IMR-90 (cell line): ENCODE measurements at regions not wholly inside any gene's neighbourhood (a gene's known extent, or its start where the extent isn't known, plus 50 kb on each side); places are given as distances from the start of the nearest gene placed in this dataset.

Experiments
- ATAC-seq: fragments of 200-7000 bp; cut with Tn5 transposase; 2 replicates; pipeline ENCODE4 v1.9.1; 2020; ENCODE audit warnings: low read depth, mild to moderate bottlenecking, moderate library complexity
- BruUV-seq: library from RNA; stranded (reverse); fragments of 400-500 nt; replicated peaks from 2 replicates; lab custom pipeline; 2021; lab: Mats Ljungman, UMichigan
- CTCF ChIA-PET: fragments of 300-600 bp; formaldehyde crosslinking; extraction: SDS; loops from one replicate; lab custom pipeline; 2021; ENCODE audit warnings: antibody characterized with exemption; lab: Yijun Ruan, JAX
- POLR2A ChIA-PET: fragments of 300-600 bp; sonication (Branson Sonifier 250); formaldehyde crosslinking; loops from one replicate; lab custom pipeline; 2022; ENCODE audit warnings: antibody characterized with exemption; ENCODE audit not compliant: unreplicated experiment; lab: Charles Lee
- DNase-seq: peaks from one replicate; pipeline ENCODE4 v3.0.0; 2013
- H2AFZ ChIP-seq: replicated peaks from 2 replicates; pipeline ENCODE3; 2013; ENCODE audit warnings: low read length, mild to moderate bottlenecking; ENCODE audit not compliant: poor library complexity
- H2AK5ac ChIP-seq: 2 replicates; pipeline ENCODE4 v1.6.1; 2013; ENCODE audit warnings: low read depth, low read length, inconsistent platforms
- H2AK9ac ChIP-seq: replicated peaks from 2 replicates; pipeline ENCODE3; 2013; ENCODE audit warnings: mild to moderate bottlenecking, low read depth, low read length, moderate library complexity; ENCODE audit not compliant: poor library complexity
- H2BK120ac ChIP-seq: 2 replicates; pipeline ENCODE4 v1.6.1; 2013; ENCODE audit warnings: low read depth, low read length, inconsistent platforms
- H2BK15ac ChIP-seq: 3 replicates; pipeline ENCODE4 v1.6.1; 2013; ENCODE audit warnings: low read depth, low read length, inconsistent platforms
- H2BK20ac ChIP-seq: 2 replicates; pipeline ENCODE4 v1.6.1; 2013; ENCODE audit warnings: low read depth, mild to moderate bottlenecking, inconsistent platforms, low read length, moderate library complexity
- H2BK5ac ChIP-seq: 2 replicates; pipeline ENCODE4 v1.6.1; 2013; ENCODE audit warnings: mild to moderate bottlenecking, low read depth, low read length, inconsistent platforms; ENCODE audit not compliant: poor library complexity, severe bottlenecking
- H3K14ac ChIP-seq: replicated peaks from 2 replicates; pipeline ENCODE4 v1.6.1; 2013; ENCODE audit warnings: low read depth, low read length, inconsistent platforms
- H3K18ac ChIP-seq: 2 replicates; pipeline ENCODE4 v1.6.1; 2013; ENCODE audit warnings: low read depth, low read length, control low read depth
- H3K23ac ChIP-seq: 2 replicates; pipeline ENCODE4 v1.6.1; 2013; ENCODE audit warnings: low read depth, low read length, inconsistent platforms
- H3K27ac ChIP-seq: 2 replicates; pipeline ENCODE4 v1.5.1; 2013; ENCODE audit warnings: mild to moderate bottlenecking, control low read depth, low read length; ENCODE audit not compliant: insufficient read depth
- H3K27me3 ChIP-seq: 2 replicates; pipeline ENCODE4 v1.6.1; 2013; ENCODE audit warnings: low read length; ENCODE audit not compliant: control insufficient read depth, insufficient read depth
- H3K36me3 ChIP-seq: 2 replicates; pipeline ENCODE4 v1.6.1; 2013; ENCODE audit warnings: low read length, mixed read lengths; ENCODE audit not compliant: control insufficient read depth, insufficient read depth
- H3K4ac ChIP-seq: 2 replicates; pipeline ENCODE4 v1.6.1; 2013; ENCODE audit warnings: low read depth, low read length, inconsistent platforms
- H3K4me1 ChIP-seq: 2 replicates; pipeline ENCODE4 v1.6.1; 2013; ENCODE audit warnings: low read length, mixed read lengths; ENCODE audit not compliant: control insufficient read depth, insufficient read depth
- H3K4me2 ChIP-seq: 2 replicates; pipeline ENCODE4 v1.6.1; 2013; ENCODE audit warnings: low read depth, mild to moderate bottlenecking, control low read depth, low read length, moderate library complexity
- H3K4me3 ChIP-seq: 2 replicates; pipeline ENCODE4 v1.5.1; 2013; ENCODE audit warnings: low read depth, mild to moderate bottlenecking, control low read depth, low read length, moderate library complexity; ENCODE audit not compliant: insufficient read depth
- H3K56ac ChIP-seq: 2 replicates; pipeline ENCODE4 v1.6.1; 2013; ENCODE audit warnings: low read length, inconsistent platforms; ENCODE audit not compliant: insufficient read depth; ENCODE audit errors: extremely low read depth
- H3K79me1 ChIP-seq, 2 experiments: 2 replicates each; pipeline ENCODE4 v1.6.1; 2013; ENCODE audit warnings: low read length in 2 of 2, inconsistent platforms in 1 of 2, low read depth in 1 of 2
- H3K9ac ChIP-seq: 2 replicates; pipeline ENCODE4 v1.6.1; 2013; ENCODE audit warnings: low read depth, low read length, control low read depth
- H3K9me1 ChIP-seq: 2 replicates; pipeline ENCODE4 v1.6.1; 2013; ENCODE audit warnings: low read length, inconsistent platforms; ENCODE audit not compliant: insufficient read depth
- H3K9me3 ChIP-seq: 2 replicates; pipeline ENCODE4 v1.6.1; 2013; ENCODE audit warnings: low read length; ENCODE audit not compliant: control insufficient read depth, insufficient read depth
- H4K20me1 ChIP-seq: 2 replicates; pipeline ENCODE4 v1.6.1; 2013; ENCODE audit warnings: low read length, inconsistent platforms; ENCODE audit not compliant: insufficient read depth
- H4K5ac ChIP-seq: 2 replicates; pipeline ENCODE4 v1.6.1; 2013; ENCODE audit warnings: mild to moderate bottlenecking, low read depth, low read length, control low read depth
- H4K8ac ChIP-seq, 2 experiments: 2 replicates each; pipeline ENCODE4 v1.6.1; 2013; ENCODE audit warnings: low read depth in 2 of 2, low read length in 2 of 2, control low read depth in 1 of 2, inconsistent platforms in 1 of 2
- H4K91ac ChIP-seq: 2 replicates; pipeline ENCODE4 v1.6.1; 2013; ENCODE audit warnings: low read depth, low read length, inconsistent platforms; ENCODE audit not compliant: insufficient read depth
- BHLHE40 ChIP-seq: fragments of 150-350 bp; IDR thresholded peaks from 2 replicates; pipeline ENCODE4 v1.6.1; 2016; ENCODE audit warnings: mild to moderate bottlenecking, low read depth, low read length
- CEBPB ChIP-seq: IDR thresholded peaks from 2 replicates; pipeline ENCODE4 v1.6.1; 2012; ENCODE audit warnings: low read depth, low read length, improper control_type of control experiment
- MAFK ChIP-seq: IDR thresholded peaks from 2 replicates; pipeline ENCODE4 v1.6.1; 2012; ENCODE audit warnings: low read depth, low read length, improper control_type of control experiment
- MAZ ChIP-seq: IDR thresholded peaks from 2 replicates; pipeline ENCODE4 v1.6.1; 2012; ENCODE audit warnings: low read depth, mild to moderate bottlenecking, low read length, improper control_type of control experiment, moderate library complexity, borderline replicate concordance
- NFE2L2 ChIP-seq: fragments of 150-350 bp; IDR thresholded peaks from 2 replicates; pipeline ENCODE4 v1.6.1; 2016; ENCODE audit warnings: low read depth, mild to moderate bottlenecking, low read length
- RFX5 ChIP-seq: IDR thresholded peaks from 2 replicates; pipeline ENCODE4 v1.8.0; 2012; ENCODE audit warnings: low read depth, mild to moderate bottlenecking, low read length, moderate library complexity
- SMC3 ChIP-seq: fragments of 150-350 bp; IDR thresholded peaks from 2 replicates; pipeline ENCODE4 v1.6.1; 2016; ENCODE audit warnings: low read depth, mild to moderate bottlenecking, antibody characterized with exemption, low read length, moderate library complexity
- WGBS, 2 experiments: methylation state at CpG; one replicate each; pipeline versions ENCODE4 v1.1.5 to v1.1.7; 2013; ENCODE audit warnings: missing lambda C conversion rate in 2 of 2; ENCODE audit not compliant: insufficient read length in 1 of 2; ENCODE audit errors: extremely low coverage in 2 of 2; 5-methylcytosine and 5-hydroxymethylcytosine counted together
- dilution Hi-C: fragments of 300-500 bp; cut with HindIII; formaldehyde crosslinking; loops from one replicate; pipeline ENCODE4 v1.14.3; 2018; ENCODE audit warnings: low sequenced_read_pairs; ENCODE audit not compliant: unreplicated experiment
- in situ Hi-C: fragments of 300-500 bp; cut with MboI; formaldehyde crosslinking; loops from 3 replicates; pipeline ENCODE4 v1.14.3; 2019; ENCODE audit warnings: low sequenced_read_pairs, inconsistent platforms, mixed read lengths
- intact Hi-C: fragments of 100-400 bp; cut with micrococcal nuclease; formaldehyde crosslinking; loops from 2 replicates; pipeline ENCODE4 v1.10.0; 2022
- TF ChIP-seq, protein P1 (sequence below): conservative IDR thresholded peaks from 2 replicates; pipeline ENCODE4 v1.5.1; 2012; ENCODE audit warnings: mild to moderate bottlenecking, low read depth, low read length, improper control_type of control experiment

DNA sequence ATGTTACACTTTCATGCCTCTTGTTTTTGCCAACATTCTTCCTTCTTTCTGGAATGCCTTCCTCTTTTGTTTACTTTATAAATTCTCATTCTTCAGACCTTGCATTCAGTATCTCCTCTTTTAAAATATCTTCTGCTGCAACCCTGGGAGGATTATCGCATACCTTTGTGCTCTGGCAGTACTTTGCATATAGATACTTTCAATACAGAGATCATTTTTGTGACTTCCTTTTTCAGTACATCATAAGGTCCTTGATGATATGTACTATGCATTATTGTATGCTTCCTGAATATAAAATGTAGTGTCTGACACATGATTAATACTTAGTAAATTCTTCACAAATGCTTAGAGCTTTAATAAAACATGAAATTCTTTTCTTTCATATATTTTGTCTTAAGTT, 538.7 kb downstream of the TRIB2 start:
- CTCF ChIA-PET = no interaction called here
- no peak overlapping the region for H2BK20ac ChIP-seq
- TF ChIP-seq MAFK (no peak), BHLHE40 (no peak), RFX5 (no peak), SMC3 (no peak), NFE2L2 (no peak), CEBPB (no peak), MAZ (no peak)
- TF ChIP-seq, protein P1, sequence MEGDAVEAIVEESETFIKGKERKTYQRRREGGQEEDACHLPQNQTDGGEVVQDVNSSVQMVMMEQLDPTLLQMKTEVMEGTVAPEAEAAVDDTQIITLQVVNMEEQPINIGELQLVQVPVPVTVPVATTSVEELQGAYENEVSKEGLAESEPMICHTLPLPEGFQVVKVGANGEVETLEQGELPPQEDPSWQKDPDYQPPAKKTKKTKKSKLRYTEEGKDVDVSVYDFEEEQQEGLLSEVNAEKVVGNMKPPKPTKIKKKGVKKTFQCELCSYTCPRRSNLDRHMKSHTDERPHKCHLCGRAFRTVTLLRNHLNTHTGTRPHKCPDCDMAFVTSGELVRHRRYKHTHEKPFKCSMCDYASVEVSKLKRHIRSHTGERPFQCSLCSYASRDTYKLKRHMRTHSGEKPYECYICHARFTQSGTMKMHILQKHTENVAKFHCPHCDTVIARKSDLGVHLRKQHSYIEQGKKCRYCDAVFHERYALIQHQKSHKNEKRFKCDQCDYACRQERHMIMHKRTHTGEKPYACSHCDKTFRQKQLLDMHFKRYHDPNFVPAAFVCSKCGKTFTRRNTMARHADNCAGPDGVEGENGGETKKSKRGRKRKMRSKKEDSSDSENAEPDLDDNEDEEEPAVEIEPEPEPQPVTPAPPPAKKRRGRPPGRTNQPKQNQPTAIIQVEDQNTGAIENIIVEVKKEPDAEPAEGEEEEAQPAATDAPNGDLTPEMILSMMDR = no peak
- in situ Hi-C loops (no loop called here), dilution Hi-C loops (no loop called here), intact Hi-C loops (no loop called here)
- no peak overlapping the region for H3K4ac ChIP-seq
- no peak for ATAC-seq
- H3K4me1 ChIP-seq = no peaks in the 10 kb centered on the region
- H4K91ac ChIP-seq = no peak overlapping the region
- H2BK15ac ChIP-seq = no peak overlapping the region
- no TSS peak for BruUV-seq
- no peak overlapping the region for H3K14ac ChIP-seq
- H3K27ac ChIP-seq = no peak overlapping the region
- H2AK9ac ChIP-seq = no peak overlapping the region
- POLR2A ChIA-PET = no interaction called here
- no peaks in the 10 kb centered on the region for H3K9me1 ChIP-seq
- H2BK5ac ChIP-seq = no peak overlapping the region
- H3K4me3 ChIP-seq = no peak overlapping the region
- no CpG with 5 or more reads among the region's 1 CpG for WGBS, 2 experiments
- H3K27me3 ChIP-seq = no peaks in the 10 kb centered on the region
- H2AFZ ChIP-seq = no peak overlapping the region
- H4K5ac ChIP-seq = no peak overlapping the region
- no peaks in the 10 kb centered on the region for H3K36me3 ChIP-seq
- H3K4me2 ChIP-seq = no peak overlapping the region
- H2AK5ac ChIP-seq = no peak overlapping the region
- no peak overlapping the region for H3K56ac ChIP-seq
- H3K18ac ChIP-seq = no peak overlapping the region
- peaks cover 6% of the 10 kb centered on the region for H3K9me3 ChIP-seq
- H4K8ac ChIP-seq = no peak overlapping the region
- DNase-seq = no peak
- no peaks in the 10 kb centered on the region for H3K79me1 ChIP-seq
- no peak overlapping the region for H3K23ac ChIP-seq
- no peaks in the 10 kb centered on the region for H4K20me1 ChIP-seq
- H3K9ac ChIP-seq = no peak overlapping the region
- no peak overlapping the region for H2BK120ac ChIP-seq
